ENCODE measurements at regions not wholly inside any gene's neighbourhood (a gene's known extent, or its start where the extent isn't known, plus 50 kb on each side); places are given as distances from the start of the nearest gene placed in this dataset.
"Not testable (repeated sequence)": the region's sequence is repeated elsewhere in the genome, so short reads cannot be mapped to it uniquely, and the experiment has no call there.

DNA sequence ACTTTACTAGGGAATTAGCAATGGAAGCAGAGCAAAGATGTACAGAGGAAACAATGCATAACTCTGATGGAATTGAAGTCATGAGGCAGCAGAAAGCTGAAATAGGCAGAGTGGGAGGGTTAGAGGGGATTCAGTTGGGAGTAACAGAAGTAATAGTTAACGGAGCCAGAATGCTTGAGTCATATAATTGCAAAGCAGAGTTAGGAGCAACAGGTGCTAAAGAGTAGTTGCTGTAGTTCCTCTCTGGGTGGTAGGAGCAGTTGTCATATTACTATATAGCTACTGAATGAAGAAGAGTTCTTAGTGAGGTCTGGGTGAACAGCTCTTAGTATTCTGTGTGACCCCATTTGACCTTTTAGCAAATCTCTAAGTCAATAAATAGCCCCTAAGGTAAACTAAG is 592.9 kb upstream of the CHD1 start:
- H3K27ac Mint-ChIP-seq; H3K9me3 Mint-ChIP-seq; H3K4me1 Mint-ChIP-seq; ATAC-seq (ENCODE audit: low read depth); DNase-seq (ENCODE audit: low spot score in 2 of 2); H3K36me3 Mint-ChIP-seq; H3K4me3 Mint-ChIP-seq; H3K27me3 Mint-ChIP-seq: not testable (repeated sequence)

DNA sequence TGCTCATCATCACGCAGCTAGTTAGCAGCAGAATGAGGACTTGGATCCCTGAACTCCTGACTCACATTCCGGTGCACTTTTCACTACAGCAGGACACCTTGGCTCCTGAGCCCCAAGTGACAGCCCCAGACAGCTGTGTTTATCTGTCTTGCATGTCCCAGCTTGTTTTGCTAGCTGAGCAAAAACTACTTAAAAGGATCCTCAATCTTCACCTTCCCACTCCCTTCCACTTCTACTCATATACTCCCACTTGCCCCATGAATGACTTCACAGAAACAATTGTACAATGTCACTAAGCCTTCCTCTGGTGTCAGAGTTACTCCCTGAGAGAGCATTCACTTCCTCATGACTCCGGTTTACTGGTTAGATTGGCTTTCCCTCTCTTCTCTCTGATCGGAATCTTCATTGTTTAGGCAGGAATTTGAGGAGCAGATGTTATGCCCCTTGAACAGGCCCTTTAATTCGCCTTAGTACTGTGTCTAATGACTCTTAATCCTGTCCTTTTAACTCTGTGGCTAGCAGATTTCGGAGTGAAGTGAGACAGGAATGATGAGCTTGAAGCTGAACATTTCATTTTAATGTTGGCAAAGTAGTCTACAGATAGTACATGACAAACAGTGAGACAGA is 587.2 kb upstream of the CHD1 start:
- H3K4me1 Mint-ChIP-seq; H3K27me3 Mint-ChIP-seq; H3K36me3 Mint-ChIP-seq; H3K9me3 Mint-ChIP-seq; ATAC-seq (ENCODE audit: low read depth); DNase-seq (ENCODE audit: low spot score in 2 of 2); H3K4me3 Mint-ChIP-seq; H3K27ac Mint-ChIP-seq: not testable (repeated sequence)

DNA sequence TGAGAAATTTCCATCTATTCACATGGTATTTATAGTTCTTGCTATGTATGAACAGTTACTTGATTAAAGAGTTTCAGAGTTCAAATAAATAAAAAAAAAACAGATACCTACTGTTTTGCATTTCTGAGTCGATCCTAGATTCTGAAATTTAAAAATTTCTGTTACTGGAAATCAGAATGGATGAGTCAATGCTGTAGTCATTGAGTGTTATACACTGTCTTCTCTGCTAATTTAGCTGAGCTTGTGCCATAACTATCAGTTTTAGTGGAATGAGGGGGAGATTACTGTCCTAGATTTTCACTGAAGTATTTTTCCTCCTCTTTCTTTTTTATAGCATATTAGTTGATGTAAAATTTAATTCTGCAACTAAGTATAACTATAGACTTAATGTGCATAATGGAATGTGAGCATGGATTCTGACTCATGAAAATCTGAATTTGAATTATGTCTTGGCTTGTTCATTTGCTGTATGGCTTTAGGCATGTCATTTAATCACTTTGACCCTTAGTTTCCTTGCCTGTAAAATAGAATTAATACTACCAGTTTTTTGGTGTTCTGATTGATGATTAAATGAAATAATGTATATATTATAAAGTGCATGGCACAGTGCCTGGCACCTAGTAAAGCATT is 581.5 kb upstream of the CHD1 start:
- not testable (repeated sequence) for H3K27me3 Mint-ChIP-seq; H3K4me1 Mint-ChIP-seq; DNase-seq (ENCODE audit: low spot score in 2 of 2); H3K9me3 Mint-ChIP-seq; H3K4me3 Mint-ChIP-seq; H3K36me3 Mint-ChIP-seq; ATAC-seq (ENCODE audit: low read depth); H3K27ac Mint-ChIP-seq

DNA sequence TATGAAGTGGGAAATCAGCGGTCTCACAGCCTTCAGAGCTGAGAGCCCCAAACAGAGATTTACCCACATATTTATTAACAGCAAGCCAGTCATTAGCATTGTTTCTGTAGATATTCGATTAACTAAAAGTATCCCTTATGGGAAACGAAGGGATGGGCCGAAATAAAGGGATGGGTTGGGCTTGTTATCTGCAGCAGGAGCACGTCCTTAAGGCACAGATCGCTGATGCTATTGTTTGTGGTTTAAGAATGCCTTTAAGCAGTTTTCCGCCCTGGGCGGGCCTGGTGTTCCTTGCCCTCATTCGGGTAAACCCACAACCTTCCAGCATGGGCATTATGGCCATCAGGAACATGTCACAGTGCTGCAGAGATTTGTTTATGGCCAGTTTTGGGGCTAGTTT is 580.3 kb upstream of the CHD1 start:
- H3K9me3 Mint-ChIP-seq; H3K27me3 Mint-ChIP-seq; H3K36me3 Mint-ChIP-seq; ATAC-seq (ENCODE audit: low read depth); DNase-seq (ENCODE audit: low spot score in 2 of 2); H3K27ac Mint-ChIP-seq; H3K4me3 Mint-ChIP-seq; H3K4me1 Mint-ChIP-seq: not testable (repeated sequence)

DNA sequence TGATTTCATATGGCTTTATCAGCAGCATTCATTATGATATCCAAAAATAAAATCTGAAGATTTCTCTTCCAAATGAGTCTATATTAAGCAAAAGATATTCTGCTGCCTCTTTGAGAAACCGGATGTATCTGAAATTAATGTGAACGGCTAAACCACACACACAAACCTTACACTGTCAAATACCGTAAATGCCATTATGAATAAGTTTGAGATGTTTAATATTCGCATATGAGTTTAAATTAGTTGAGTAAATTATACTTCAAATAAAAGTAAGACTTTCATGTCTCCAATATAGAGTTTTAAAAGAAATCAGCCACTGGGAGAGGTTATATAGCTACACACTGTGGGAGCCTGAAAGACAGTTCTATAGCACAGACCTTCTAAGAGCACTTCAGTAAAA is 566.6 kb upstream of the CHD1 start:
- H3K36me3 Mint-ChIP-seq; DNase-seq (ENCODE audit: low spot score in 2 of 2); H3K27ac Mint-ChIP-seq; H3K4me3 Mint-ChIP-seq; ATAC-seq (ENCODE audit: low read depth); H3K27me3 Mint-ChIP-seq; H3K9me3 Mint-ChIP-seq; H3K4me1 Mint-ChIP-seq: not testable (repeated sequence)

DNA sequence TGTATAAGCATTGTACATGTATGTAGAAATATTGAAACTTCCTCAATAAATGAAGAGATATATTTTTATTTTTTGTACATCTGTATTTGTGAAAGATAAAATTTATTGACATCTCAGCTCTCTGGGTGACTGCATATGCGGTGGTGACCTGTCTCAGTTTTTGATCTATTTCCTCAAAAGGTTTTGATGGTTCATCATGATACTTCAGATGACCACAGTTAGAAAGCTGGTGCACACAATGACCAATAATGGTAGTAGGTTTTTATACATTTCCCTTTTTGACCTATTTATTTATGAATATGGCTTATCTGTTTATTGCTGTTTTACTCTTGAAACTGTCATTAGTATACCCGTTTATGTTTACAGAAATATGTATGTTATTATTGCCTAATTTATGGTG is 549.6 kb upstream of the CHD1 start:
- not testable (repeated sequence) for H3K27me3 Mint-ChIP-seq; H3K4me3 Mint-ChIP-seq; H3K27ac Mint-ChIP-seq; H3K36me3 Mint-ChIP-seq; DNase-seq (ENCODE audit: low spot score in 2 of 2); H3K4me1 Mint-ChIP-seq; ATAC-seq (ENCODE audit: low read depth); H3K9me3 Mint-ChIP-seq

DNA sequence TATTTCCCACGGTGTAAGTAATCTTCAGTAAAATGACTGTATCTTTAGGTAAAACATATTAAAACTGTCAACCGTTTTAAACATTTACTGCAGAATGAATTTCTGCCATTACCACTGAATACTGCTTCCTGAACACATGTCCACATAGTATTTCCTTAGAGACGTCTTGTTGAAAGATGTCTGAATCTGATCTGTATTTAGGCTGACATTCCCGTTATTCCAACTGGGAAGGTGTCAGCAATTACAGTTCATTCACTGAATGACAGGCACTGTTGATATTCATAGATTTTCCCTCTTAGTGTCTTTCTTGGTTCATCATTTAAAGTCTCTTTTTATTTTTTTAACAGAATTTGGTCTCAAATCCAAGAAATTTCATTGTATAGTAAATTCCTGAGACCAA is 544.5 kb upstream of the CHD1 start:
- not testable (repeated sequence) for H3K27ac Mint-ChIP-seq; H3K4me3 Mint-ChIP-seq; H3K27me3 Mint-ChIP-seq; H3K36me3 Mint-ChIP-seq; ATAC-seq (ENCODE audit: low read depth); H3K9me3 Mint-ChIP-seq; H3K4me1 Mint-ChIP-seq; DNase-seq (ENCODE audit: low spot score in 2 of 2)

DNA sequence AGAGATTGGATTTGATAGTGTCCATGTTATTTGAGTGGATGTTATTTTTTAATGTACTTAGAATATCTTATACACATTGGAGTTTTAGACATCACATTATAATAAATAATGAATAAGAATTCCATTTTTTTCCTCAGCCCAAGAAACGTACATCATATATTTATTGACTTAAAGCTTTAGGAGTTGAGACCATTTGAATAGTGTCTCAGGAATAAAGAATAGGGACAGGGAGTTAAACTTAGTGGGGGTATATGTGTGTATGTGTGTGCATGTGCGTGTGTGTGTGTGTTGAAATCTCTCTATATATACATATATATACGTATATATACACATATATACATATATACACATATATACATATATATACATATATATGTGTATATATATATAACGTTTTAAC is 542.9 kb upstream of the CHD1 start:
- H3K9me3 Mint-ChIP-seq; H3K27me3 Mint-ChIP-seq; H3K4me1 Mint-ChIP-seq; H3K4me3 Mint-ChIP-seq; H3K36me3 Mint-ChIP-seq; DNase-seq (ENCODE audit: low spot score in 2 of 2); ATAC-seq (ENCODE audit: low read depth); H3K27ac Mint-ChIP-seq: not testable (repeated sequence)

DNA sequence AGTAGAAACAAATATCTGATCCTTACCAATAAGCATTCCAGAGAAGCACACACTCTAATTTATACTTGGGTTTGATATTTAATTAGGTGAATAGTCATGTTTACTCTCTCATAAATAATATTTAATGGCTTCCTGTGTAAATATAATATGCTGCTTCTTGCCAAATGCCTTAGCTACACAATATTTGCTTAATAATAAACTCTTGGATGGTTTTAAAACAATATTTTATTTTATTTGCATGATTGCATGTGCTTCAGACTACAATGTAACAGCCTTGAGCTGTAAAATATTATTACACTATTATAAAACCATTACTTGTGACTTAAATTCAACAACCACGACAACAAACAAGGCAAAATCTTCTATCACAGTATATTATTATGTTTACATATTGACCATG is 542.4 kb upstream of the CHD1 start:
- H3K27ac Mint-ChIP-seq, H3K4me1 Mint-ChIP-seq: not testable (repeated sequence)

DNA sequence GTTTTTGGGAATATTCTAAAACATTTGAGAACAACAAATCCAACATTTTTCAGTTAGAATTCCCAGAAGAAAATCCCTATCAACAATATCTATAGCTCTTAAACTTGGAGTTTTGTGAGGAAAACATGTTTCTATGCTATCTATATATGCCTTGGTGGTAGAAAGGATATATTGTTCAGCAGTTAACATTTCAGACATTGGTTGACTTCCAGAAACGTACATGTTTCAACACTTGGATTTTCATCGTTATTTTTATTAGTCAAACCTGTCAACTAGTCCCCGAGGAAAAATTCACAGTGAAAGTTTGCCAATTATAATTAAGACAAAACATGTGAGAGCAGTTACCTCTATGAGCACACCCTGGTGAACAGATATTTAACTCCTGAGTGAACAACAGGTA is 541.8 kb upstream of the CHD1 start:
- H3K27ac Mint-ChIP-seq; H3K36me3 Mint-ChIP-seq; H3K4me1 Mint-ChIP-seq; H3K27me3 Mint-ChIP-seq; ATAC-seq (ENCODE audit: low read depth); DNase-seq (ENCODE audit: low spot score in 2 of 2); H3K9me3 Mint-ChIP-seq; H3K4me3 Mint-ChIP-seq: not testable (repeated sequence)

More for the DNA sequence above, 542.4 kb upstream of the CHD1 start:
- not testable (repeated sequence) for H3K4me3 Mint-ChIP-seq; DNase-seq (ENCODE audit: low spot score in 2 of 2); H3K9me3 Mint-ChIP-seq; ATAC-seq (ENCODE audit: low read depth); H3K36me3 Mint-ChIP-seq; H3K27me3 Mint-ChIP-seq

DNA sequence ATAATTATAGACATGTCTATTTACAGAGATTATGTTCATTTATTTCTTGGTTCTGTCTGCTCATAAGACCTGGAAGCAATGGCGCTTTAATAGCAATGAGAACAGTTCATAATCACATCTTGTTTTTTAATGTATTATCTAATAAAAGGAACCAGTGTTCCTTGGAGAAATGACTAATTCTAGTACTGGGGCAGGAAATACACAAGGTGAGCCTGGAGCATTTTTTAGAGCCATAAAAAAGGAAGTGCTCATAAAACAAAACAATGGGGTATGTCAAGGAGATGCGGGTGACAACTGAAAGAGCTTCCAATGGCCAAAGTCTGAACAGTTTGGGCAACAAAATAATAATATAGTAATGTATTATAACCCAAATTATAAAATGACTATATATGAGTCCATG is 531.9 kb upstream of the CHD1 start:
- no peak for DNase-seq (ENCODE audit: low spot score in 2 of 2)
- Mint-ChIP-seq H3K27me3 (no peaks in the 10 kb centered on the region), H3K4me3 (no peak overlapping the region), H3K36me3 (no peaks in the 10 kb centered on the region), H3K27ac (no peak overlapping the region), H3K4me1 (no peaks in the 10 kb centered on the region), H3K9me3 (no peaks in the 10 kb centered on the region)
- no peak for ATAC-seq (ENCODE audit: low read depth)

DNA sequence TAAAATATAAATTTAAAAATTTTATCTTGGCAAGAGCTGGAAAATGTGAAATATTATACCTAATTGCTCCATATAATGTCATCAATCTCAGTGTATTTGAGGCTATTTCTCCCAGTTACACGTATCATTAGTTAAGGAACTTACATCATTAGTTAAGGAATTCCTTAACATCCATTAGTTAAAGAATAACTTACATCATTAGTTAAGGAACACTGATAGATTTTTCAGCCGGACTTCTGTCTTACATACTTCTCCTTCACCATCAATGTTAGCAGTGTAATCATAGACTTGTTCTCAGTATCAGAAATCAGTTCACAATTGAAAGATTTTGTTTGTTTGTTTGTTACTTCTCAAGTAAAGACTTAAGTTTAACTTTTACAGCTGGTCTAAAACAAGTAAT is 524.4 kb upstream of the CHD1 start:
- H3K27me3 Mint-ChIP-seq = no peaks in the 10 kb centered on the region
- ATAC-seq (ENCODE audit: low read depth) = no peak
- H3K4me3 Mint-ChIP-seq = no peak overlapping the region
- H3K36me3 Mint-ChIP-seq = no peaks in the 10 kb centered on the region
- no peak overlapping the region for H3K27ac Mint-ChIP-seq
- no peaks in the 10 kb centered on the region for H3K9me3 Mint-ChIP-seq
- H3K4me1 Mint-ChIP-seq = no peaks in the 10 kb centered on the region
- DNase-seq (ENCODE audit: low spot score in 2 of 2) = no peak

DNA sequence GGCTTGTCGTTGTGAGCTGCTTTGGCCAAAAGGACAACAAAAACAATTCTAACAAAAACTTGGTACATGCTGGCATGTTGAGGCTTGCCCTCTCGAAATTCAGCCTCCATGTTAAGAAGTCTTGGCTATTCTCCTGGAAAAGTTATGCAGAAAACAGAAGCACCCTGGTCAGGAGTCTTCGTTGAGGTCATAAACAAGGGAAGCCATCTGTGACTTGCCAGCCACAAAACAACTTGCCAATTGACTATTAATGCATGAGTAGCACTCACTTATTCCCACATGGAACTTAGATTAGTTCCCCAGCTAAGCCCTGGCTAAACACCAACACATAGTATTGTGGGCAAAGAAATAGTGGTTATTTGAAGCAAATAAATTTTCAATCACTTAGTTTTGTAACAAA is 521.0 kb upstream of the CHD1 start:
- no peaks in the 10 kb centered on the region for H3K9me3 Mint-ChIP-seq
- H3K27me3 Mint-ChIP-seq = no peaks in the 10 kb centered on the region
- no peak overlapping the region for H3K4me3 Mint-ChIP-seq
- ATAC-seq (ENCODE audit: low read depth) (no peak), DNase-seq (ENCODE audit: low spot score in 2 of 2) (no peak)
- no peaks in the 10 kb centered on the region for H3K4me1 Mint-ChIP-seq
- no peak overlapping the region for H3K27ac Mint-ChIP-seq
- no peaks in the 10 kb centered on the region for H3K36me3 Mint-ChIP-seq

DNA sequence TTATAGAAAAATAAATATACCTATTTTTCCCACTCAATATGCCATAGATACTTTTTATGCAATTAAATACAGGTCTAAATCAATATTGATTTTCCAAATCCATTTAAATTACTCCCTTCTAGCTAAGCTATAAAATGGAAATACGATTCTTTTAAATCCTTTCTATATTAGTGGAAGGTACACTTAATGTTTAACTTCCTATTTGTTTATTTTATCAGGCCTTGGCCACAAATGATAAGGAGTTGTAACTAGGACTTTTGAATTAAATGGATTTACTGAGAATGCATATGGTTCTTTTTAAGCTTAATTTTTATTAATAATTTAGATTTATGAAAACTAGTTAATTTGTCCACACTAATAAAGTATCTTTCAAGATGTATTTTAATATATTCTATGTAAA is 517.0 kb upstream of the CHD1 start:
- H3K9me3 Mint-ChIP-seq = no peaks in the 10 kb centered on the region

DNA sequence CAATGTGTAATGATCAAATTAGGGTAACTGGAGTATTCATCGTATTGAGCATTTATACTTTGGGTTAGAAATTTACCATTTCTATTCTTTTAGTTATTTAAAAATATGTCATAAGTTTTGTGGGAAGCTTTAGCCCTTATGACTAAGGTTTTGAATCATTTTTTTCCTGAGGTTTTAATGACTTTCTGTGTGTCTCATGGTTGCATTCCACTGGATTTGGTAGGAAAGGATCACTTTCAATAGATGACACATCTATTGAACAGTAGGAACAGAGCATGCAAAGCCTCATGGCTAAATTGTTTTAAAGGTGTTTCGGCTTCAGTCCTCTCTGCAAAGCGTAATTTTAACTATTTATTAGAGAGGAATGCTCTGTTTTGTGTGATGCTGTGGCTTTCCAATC is 512.4 kb upstream of the CHD1 start:
- H3K27me3 Mint-ChIP-seq = no peaks in the 10 kb centered on the region
- no peak overlapping the region for H3K27ac Mint-ChIP-seq
- no peak overlapping the region for H3K4me3 Mint-ChIP-seq
- H3K9me3 Mint-ChIP-seq = no peaks in the 10 kb centered on the region
- DNase-seq (ENCODE audit: low spot score in 2 of 2) (no peak), ATAC-seq (ENCODE audit: low read depth) (no peak)
- H3K4me1 Mint-ChIP-seq = no peaks in the 10 kb centered on the region
- H3K36me3 Mint-ChIP-seq = no peaks in the 10 kb centered on the region

More for the DNA sequence above, 517.0 kb upstream of the CHD1 start:
- H3K27ac Mint-ChIP-seq = no peak overlapping the region
- DNase-seq (ENCODE audit: low spot score in 2 of 2) = no peak
- H3K4me1 Mint-ChIP-seq = no peaks in the 10 kb centered on the region
- H3K4me3 Mint-ChIP-seq = no peak overlapping the region
- ATAC-seq (ENCODE audit: low read depth) = no peak
- H3K27me3 Mint-ChIP-seq = no peaks in the 10 kb centered on the region
- no peaks in the 10 kb centered on the region for H3K36me3 Mint-ChIP-seq

Measured in memory B cell (primary cell).